D341Med (cell line): ENCODE measurements at regions not wholly inside any gene's neighbourhood (a gene's known extent, or its start where the extent isn't known, plus 50 kb on each side); places are given as distances from the start of the nearest gene placed in this dataset.
"Not testable (repeated sequence)": the region's sequence is repeated elsewhere in the genome, so short reads cannot be mapped to it uniquely, and the experiment has no call there.

Source experiments
- DNase-seq: peaks from one replicate; pipeline ENCODE4 v3.0.0; 2012; ENCODE audit warnings: low spot score

GRCh38 chr19:23984911-23985310, 70.2 kb downstream of the ZNF726 start:
- DNase-seq: not testable (repeated sequence)

GRCh38 chr19:23986623-23987022, 71.9 kb downstream of the ZNF726 start:
- DNase-seq: no peak

- DNase-seq: no peak
Observed at GRCh38 chr19:23991170-23991569, 76.5 kb downstream of the ZNF726 start.

- DNase-seq: no peak
Observed at GRCh38 chr19:23992348-23992747, 77.7 kb downstream of the ZNF726 start.

GRCh38 chr19:23993440-23993839, 78.8 kb downstream of the ZNF726 start:
- no peak for DNase-seq

GRCh38 chr19:23996549-23996948, 81.9 kb downstream of the ZNF726 start:
- DNase-seq: no peak

- DNase-seq: no peak
Observed at GRCh38 chr19:23998568-23998967, 83.9 kb downstream of the ZNF726 start.

GRCh38 chr19:23999821-24000610, 85.3 kb downstream of the ZNF726 start:
- DNase-seq: no peak

- no peak for DNase-seq
Observed at GRCh38 chr19:24000656-24001055, 86.0 kb downstream of the ZNF726 start.

- DNase-seq: no peak
Observed at GRCh38 chr19:24002256-24002945, 84.6 kb upstream of the ZNF254 start.

- no peak for DNase-seq
Observed at GRCh38 chr19:24003537-24003936, 83.5 kb upstream of the ZNF254 start.

GRCh38 chr19:24004166-24004565, 82.8 kb upstream of the ZNF254 start:
- DNase-seq: no peak

- no peak for DNase-seq
Observed at GRCh38 chr19:24029941-24030636, 56.9 kb upstream of the ZNF254 start.

GRCh38 chr19:24032651-24033050, 54.3 kb upstream of the ZNF254 start:
- no peak for DNase-seq

- peak; percentile 92 for DNase-seq
Observed at GRCh38 chr19:24033301-24033962, 53.6 kb upstream of the ZNF254 start.

GRCh38 chr19:24033963-24034342, 53.0 kb upstream of the ZNF254 start:
- DNase-seq: peak; percentile 33

GRCh38 chr19:24035261-24035880, 51.6 kb upstream of the ZNF254 start:
- not testable (repeated sequence) for DNase-seq
